Gastrocnemius medialis (tissue), 4 donors: ENCODE measurements at regions not wholly inside any gene's neighbourhood (a gene's known extent, or its start where the extent isn't known, plus 50 kb on each side); places are given as distances from the start of the nearest gene placed in this dataset.

Experiments
- ATAC-seq, 2 donors: fragments of 150-250 bp; one replicate each; pipeline ENCODE4 v1.9.1; 2016
- DNase-seq, 2 donors: peaks; one replicate each; pipeline ENCODE4 v3.0.0-alpha.2; 2019
- H3K27ac ChIP-seq, 4 donors: fragments of 200-600 bp; sonication (generic); 1 replicate in 1 of 4; 2 replicates in 3 of 4; pipeline ENCODE4 v1.5.1; 2016 to 2018; ENCODE audit warnings: mild to moderate bottlenecking in 2 of 4, moderate library complexity in 1 of 4
- H3K27me3 ChIP-seq, 3 donors: fragments of 200-600 bp; sonication (generic) in 2 of 3; 1 replicate in 1 of 3; 2 replicates in 2 of 3; pipeline versions ENCODE4 v1.5.1 to v1.6.0; 2016 to 2019; ENCODE audit warnings: mild to moderate bottlenecking in 1 of 3, moderate library complexity in 1 of 3
- H3K36me3 ChIP-seq, 2 donors: fragments of 200-600 bp; sonication (generic) in 1 of 2; one replicate each; pipeline ENCODE4 v1.5.1; 2017 to 2018
- H3K4me1 ChIP-seq, 2 donors: fragments of 200-600 bp; sonication (generic) in 1 of 2; one replicate each; pipeline ENCODE4 v1.5.1; 2016 to 2017; ENCODE audit warnings: mild to moderate bottlenecking in 2 of 2
- H3K4me3 ChIP-seq, 4 donors: fragments of 200-600 bp; sonication (generic) in 3 of 4; 1 replicate in 1 of 4; 2 replicates in 3 of 4; pipeline ENCODE4 v1.5.1; 2016 to 2019; ENCODE audit warnings: mild to moderate bottlenecking in 2 of 4
- H3K9me3 ChIP-seq, 3 donors: fragments of 200-600 bp; sonication (generic) in 2 of 3; 1 replicate in 1 of 3; 2 replicates in 2 of 3; pipeline ENCODE4 v1.5.1; 2016 to 2019
- CTCF ChIP-seq, 5 experiments: fragments of 450-650 bp in 3 of 5; fragments of 200-600 bp in 2 of 5; sonication (generic) in 2 of 5; IDR thresholded peaks in 4 of 5; conservative IDR thresholded peaks in 1 of 5; 1 replicate in 4 of 5; 2 replicates in 1 of 5; pipeline ENCODE4 v1.5.1; 2016 to 2019; ENCODE audit warnings: antibody characterized with exemption in 5 of 5, mild to moderate bottlenecking in 3 of 5, moderate library complexity in 3 of 5
- POLR2A ChIP-seq, 2 donors: fragments of 450-650 bp; IDR thresholded peaks; one replicate each; pipeline ENCODE4 v1.6.1; 2017; ENCODE audit warnings: antibody characterized with exemption in 2 of 2, mild to moderate bottlenecking in 2 of 2, moderate library complexity in 2 of 2
- in situ Hi-C, 4 donors: fragments of 200-750 bp; cut with MboI; loops; one replicate each; pipeline versions ENCODE4 v1.15.0 to v1.8.0; 2017; ENCODE audit warnings: low sequenced_read_pairs in 4 of 4
- intact Hi-C: fragments of 100-400 bp; cut with DNase I; formaldehyde crosslinking; loops from one replicate; pipeline ENCODE4 v1.15.1; 2023; ENCODE audit warnings: low total_unique reads

GRCh38 chr2:121165038-121165542 lies 119.9 kb downstream of the TFCP2L1 start:
- Histone ChIP-seq H3K27me3 (no peaks in the 10 kb centered on the region), H3K36me3 (no peaks in the 10 kb centered on the region), H3K4me1 (no peaks in the 10 kb centered on the region), H3K27ac (no peak overlapping the region), H3K4me3 (no peak overlapping the region), H3K9me3 (no peaks in the 10 kb centered on the region)
- DNase-seq, result no peak
- no peak for TF ChIP-seq POLR2A (IDR thresholded peaks at IDR 0.05)
- TF ChIP-seq CTCF (IDR thresholded peaks at IDR 0.05 in 4 of 5, conservative IDR thresholded peaks at IDR 0.05 in 1 of 5), result no peak
- no peak for ATAC-seq
- intact Hi-C loops (no loop called here), in situ Hi-C loops (no loop called here)
